A549 (cell line): ENCODE measurements at regions not wholly inside any gene's neighbourhood (a gene's known extent, or its start where the extent isn't known, plus 50 kb on each side); places are given as distances from the start of the nearest gene placed in this dataset.
"Not testable (repeated sequence)": the region's sequence is repeated elsewhere in the genome, so short reads cannot be mapped to it uniquely, and the experiment has no call there.

Source experiments
- ATAC-seq, 2 experiments: fragments of 200-7000 bp in 1 of 2; fragments of >200 bp in 1 of 2; cut with Nextera tagmentation in 1 of 2; cut with Tn5 transposase in 1 of 2; 3 replicates each; pipeline versions ENCODE4 v1.8.0 to v1.9.1; 2018 to 2020; ENCODE audit warnings: mild to moderate bottlenecking in 1 of 2, moderate library complexity in 1 of 2
- CTCF ChIA-PET: fragments of 300-600 bp; sonication (Branson Sonifier 250); formaldehyde crosslinking; extraction: SDS; loops from one replicate; lab custom pipeline; 2021; ENCODE audit warnings: antibody characterized with exemption, inconsistent platforms; lab: Yijun Ruan, JAX
- POLR2A ChIA-PET: fragments of 350-600 bp; formaldehyde crosslinking; extraction: SDS; loops from one replicate; lab custom pipeline; 2021; ENCODE audit warnings: antibody characterized with exemption, inconsistent platforms; lab: Yijun Ruan, JAX
- DNase-seq, 2 experiments: peaks; one replicate each; pipeline versions ENCODE4 v3.0.0 to v3.0.0-alpha.2; 2011 to 2016; ENCODE audit warnings: low read depth in 1 of 2, low spot score in 1 of 2
- FAIRE-seq: peaks from 2 replicates; lab custom pipeline; 2011; peaks lifted over from hg19 to GRCh38; lab: Jason Lieb, UNC
- H3K27ac ChIP-seq, 2 experiments: fragments of >200 bp; sonication (Bioruptor Twin); formaldehyde crosslinking; 3 replicates each; pipeline ENCODE4 v1.5.1; 2016 to 2017
- H3K4me1 ChIP-seq: fragments of >200 bp; sonication (Bioruptor Twin); formaldehyde crosslinking; 3 replicates; pipeline ENCODE4 v1.6.1; 2016
- H3K4me2 ChIP-seq: fragments of >200 bp; sonication (Bioruptor Twin); formaldehyde crosslinking; 3 replicates; pipeline ENCODE4 v1.6.1; 2016
- H3K4me3 ChIP-seq: fragments of >200 bp; sonication (Bioruptor Twin); formaldehyde crosslinking; 3 replicates; pipeline ENCODE4 v1.5.1; 2016
- H3K9me3 ChIP-seq: fragments of >200 bp; sonication (Bioruptor Twin); formaldehyde crosslinking; 3 replicates; pipeline ENCODE4 v1.6.1; 2016
- EHF ChIP-seq: fragments of 250-450 bp; sonication (Bioruptor Pico); IDR thresholded peaks from 2 replicates; pipeline ENCODE4 v1.5.0; 2020; ENCODE audit warnings: mild to moderate bottlenecking
- EHMT2 ChIP-seq: fragments of 200-600 bp; sonication (generic); IDR thresholded peaks from 2 replicates; pipeline ENCODE4 v1.6.1; 2016; ENCODE audit warnings: antibody characterized with exemption, low read depth, mild to moderate bottlenecking, moderate library complexity
- EP300 ChIP-seq, 2 experiments: fragments of >200 bp; sonication (Bioruptor Twin); formaldehyde crosslinking; IDR thresholded peaks; 2 replicates in 1 of 2; 3 replicates in 1 of 2; pipeline ENCODE4 v1.6.1; 2016 to 2017
- FOXS1 ChIP-seq: fragments of 250-450 bp; sonication (Bioruptor Pico); IDR thresholded peaks from 2 replicates; pipeline ENCODE4 v1.5.0; 2020; ENCODE audit warnings: mild to moderate bottlenecking, moderate library complexity
- GATA3 ChIP-seq: IDR thresholded peaks from 2 replicates; pipeline ENCODE4 v1.6.1; 2012; ENCODE audit warnings: borderline replicate concordance
- HEYL ChIP-seq: fragments of 250-450 bp; sonication (Bioruptor Pico); IDR thresholded peaks from 2 replicates; pipeline ENCODE4 v1.8.0; 2021; ENCODE audit warnings: mild to moderate bottlenecking, moderate library complexity
- HOXB13 ChIP-seq: fragments of 250-450 bp; sonication (Bioruptor Pico); IDR thresholded peaks from 2 replicates; pipeline ENCODE4 v1.5.0; 2020; ENCODE audit warnings: low read depth, mild to moderate bottlenecking, moderate library complexity
- HOXB5 ChIP-seq: fragments of 250-450 bp; sonication (Bioruptor Pico); IDR thresholded peaks from 2 replicates; pipeline ENCODE4 v1.5.0; 2020; ENCODE audit warnings: mild to moderate bottlenecking, moderate library complexity
- MAZ ChIP-seq: fragments of 150-350 bp; IDR thresholded peaks from 2 replicates; pipeline ENCODE4 v1.6.1; 2014; ENCODE audit warnings: antibody characterized with exemption, low read depth, low read length, borderline replicate concordance
- PHF8 ChIP-seq: fragments of 200-600 bp; sonication (generic); IDR thresholded peaks from 2 replicates; pipeline ENCODE4 v1.6.1; 2016; ENCODE audit warnings: low read depth, mild to moderate bottlenecking, antibody characterized with exemption, moderate library complexity, borderline replicate concordance
- RCOR1 ChIP-seq: fragments of 150-350 bp; IDR thresholded peaks from 2 replicates; pipeline ENCODE4 v1.6.1; 2014; ENCODE audit warnings: antibody characterized with exemption, low read length, low read depth
- RFX5 ChIP-seq: fragments of 450-650 bp; IDR thresholded peaks from 2 replicates; pipeline ENCODE4 v1.7.1; 2014; ENCODE audit warnings: antibody characterized with exemption, mild to moderate bottlenecking, moderate library complexity
- RNF2 ChIP-seq: fragments of 200-600 bp; sonication (generic); IDR thresholded peaks from 2 replicates; pipeline ENCODE4 v1.6.1; 2016; ENCODE audit warnings: low read depth, mild to moderate bottlenecking, antibody characterized with exemption, moderate library complexity, borderline replicate concordance
- SMC3 ChIP-seq: fragments of >200 bp; sonication (Bioruptor Twin); formaldehyde crosslinking; IDR thresholded peaks from 3 replicates; pipeline ENCODE4 v1.6.1; 2018; ENCODE audit warnings: inconsistent platforms
- SREBF2 ChIP-seq: fragments of 450-650 bp; IDR thresholded peaks from 2 replicates; pipeline ENCODE4 v1.6.1; 2014; ENCODE audit warnings: mild to moderate bottlenecking, moderate library complexity
- TP53 ChIP-seq: fragments of 250-450 bp; sonication (Bioruptor Pico); IDR thresholded peaks from 2 replicates; pipeline ENCODE4 v1.5.0; 2021; ENCODE audit warnings: mild to moderate bottlenecking, moderate library complexity
- WGBS: methylation state at CpG from one replicate; pipeline ENCODE4 v1.1.6; 2017; ENCODE audit errors: missing lambda C conversion rate; 5-methylcytosine and 5-hydroxymethylcytosine counted together
- TF ChIP-seq, protein P1 (sequence below): fragments of 250-450 bp; sonication (Bioruptor Pico); IDR thresholded peaks from 2 replicates; pipeline ENCODE4 v1.5.0; 2021; ENCODE audit warnings: mild to moderate bottlenecking, moderate library complexity, borderline replicate concordance
- TF ChIP-seq, protein P2 (sequence below): IDR thresholded peaks from 2 replicates; pipeline ENCODE4 v1.6.1; 2012
- TF ChIP-seq, protein P3 (sequence below): fragments of >200 bp; sonication (Bioruptor Twin); formaldehyde crosslinking; IDR thresholded peaks from 3 replicates; pipeline ENCODE4 v1.6.1; 2016
- TF ChIP-seq, protein P4 (sequence below): IDR thresholded peaks from 2 replicates; pipeline ENCODE4 v1.6.1; 2012
- TF ChIP-seq, protein P5 (sequence below): fragments of 200-600 bp; sonication (generic); IDR thresholded peaks from 2 replicates; pipeline ENCODE4 v1.6.1; 2016; ENCODE audit warnings: antibody characterized with exemption, mild to moderate bottlenecking, moderate library complexity

DNA sequence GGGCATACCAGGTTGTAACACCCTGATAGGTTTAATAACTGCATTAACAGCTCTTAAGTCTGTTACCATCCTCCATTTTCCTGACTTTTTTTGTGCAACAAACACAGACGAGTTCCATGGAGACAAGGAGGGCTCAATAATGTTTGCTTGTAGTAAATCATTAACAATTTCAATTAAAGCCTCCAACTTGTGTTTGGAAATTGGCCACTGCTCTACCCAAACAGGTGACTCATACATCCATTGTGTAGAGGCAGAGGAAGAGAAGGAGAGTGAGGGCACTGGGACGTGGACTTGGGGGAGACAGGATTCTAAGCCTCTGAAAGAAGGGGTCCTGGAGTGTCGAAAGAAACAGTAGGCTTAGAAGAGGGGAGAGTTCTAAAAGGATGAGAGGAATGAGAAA is 213.6 kb upstream of the KCNN2 start (continued):
- TF ChIP-seq, protein P1, sequence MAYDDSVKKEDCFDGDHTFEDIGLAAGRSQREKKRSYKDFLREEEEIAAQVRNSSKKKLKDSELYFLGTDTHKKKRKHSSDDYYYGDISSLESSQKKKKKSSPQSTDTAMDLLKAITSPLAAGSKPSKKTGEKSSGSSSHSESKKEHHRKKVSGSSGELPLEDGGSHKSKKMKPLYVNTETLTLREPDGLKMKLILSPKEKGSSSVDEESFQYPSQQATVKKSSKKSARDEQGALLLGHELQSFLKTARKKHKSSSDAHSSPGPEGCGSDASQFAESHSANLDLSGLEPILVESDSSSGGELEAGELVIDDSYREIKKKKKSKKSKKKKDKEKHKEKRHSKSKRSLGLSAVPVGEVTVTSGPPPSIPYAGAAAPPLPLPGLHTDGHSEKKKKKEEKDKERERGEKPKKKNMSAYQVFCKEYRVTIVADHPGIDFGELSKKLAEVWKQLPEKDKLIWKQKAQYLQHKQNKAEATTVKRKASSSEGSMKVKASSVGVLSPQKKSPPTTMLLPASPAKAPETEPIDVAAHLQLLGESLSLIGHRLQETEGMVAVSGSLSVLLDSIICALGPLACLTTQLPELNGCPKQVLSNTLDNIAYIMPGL (CRISPR knock-in tag): no peak
- no peak for TF ChIP-seq EHMT2
- TF ChIP-seq, all 56 proteins: peak for 0

DNA sequence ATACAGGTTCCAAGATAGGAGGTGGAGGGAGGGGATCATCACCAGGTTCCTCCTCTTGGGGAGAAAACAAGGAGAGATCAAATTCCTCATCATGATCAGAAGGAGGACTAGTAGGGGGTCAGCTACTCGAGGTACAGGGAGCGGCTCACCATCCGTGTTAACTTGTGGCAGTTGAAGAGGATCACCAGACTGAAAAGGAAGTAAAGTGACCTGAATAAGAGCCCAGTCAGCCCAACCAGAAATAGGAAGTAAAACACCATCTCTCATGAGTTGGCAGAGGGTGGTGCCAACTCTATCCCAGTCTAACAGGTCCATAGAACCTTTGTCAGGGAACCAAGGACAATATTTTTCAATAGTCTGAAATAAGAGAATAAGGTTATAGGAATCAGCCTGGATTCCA is 213.1 kb upstream of the KCNN2 start:
- POLR2A ChIA-PET, H3K9me3 ChIP-seq, FAIRE-seq, H3K27ac ChIP-seq, DNase-seq, CTCF ChIA-PET, H3K4me2 ChIP-seq, H3K4me3 ChIP-seq, ATAC-seq, H3K4me1 ChIP-seq: not testable (repeated sequence)
- WGBS: 17% methylated on average over 3 of the region's 3 CpGs

DNA sequence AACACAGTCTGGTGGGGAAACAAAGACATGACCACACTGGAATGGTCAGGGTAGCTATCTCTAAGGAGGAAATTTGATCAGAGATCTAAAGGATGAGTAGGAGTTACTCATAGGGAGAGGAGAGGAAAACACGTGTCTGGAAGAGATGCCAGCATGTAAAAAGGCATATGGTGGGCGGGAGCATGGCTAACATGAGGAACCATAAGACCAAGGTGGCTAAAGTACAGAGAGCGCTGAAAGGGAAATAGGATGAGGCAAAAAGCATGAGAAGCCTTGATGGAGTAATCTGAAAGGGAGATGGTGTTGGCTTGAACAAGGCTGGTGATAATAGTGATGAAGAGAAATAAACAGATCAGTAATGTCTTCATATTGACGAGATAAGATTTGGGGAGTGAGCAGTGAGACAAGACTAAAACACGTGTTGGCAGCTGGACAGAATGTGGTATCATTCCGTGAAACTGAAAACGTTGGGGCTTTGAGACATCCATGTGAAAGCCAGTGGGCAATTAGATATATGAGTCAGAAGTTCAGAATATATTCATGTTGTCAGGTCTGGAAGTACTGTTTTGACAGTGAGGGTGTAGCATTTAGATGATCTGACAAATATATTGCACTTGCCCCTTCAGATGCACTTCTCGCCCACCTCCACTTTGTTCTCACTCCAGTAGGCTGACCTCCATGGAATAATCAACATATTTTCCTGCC is 209.1 kb upstream of the KCNN2 start:
- TF ChIP-seq HOXB13 (CRISPR knock-in tag) (no peak), SMC3 (no peak), TP53 (CRISPR knock-in tag) (no peak), RCOR1 (no peak), RFX5 (no peak), FOXS1 (CRISPR knock-in tag) (no peak), EHF (no peak), HOXB5 (CRISPR knock-in tag) (no peak), EP300 (IDR thresholded peaks at IDR 0.05) (no peak), RNF2 (no peak)
- TF ChIP-seq, protein P2, sequence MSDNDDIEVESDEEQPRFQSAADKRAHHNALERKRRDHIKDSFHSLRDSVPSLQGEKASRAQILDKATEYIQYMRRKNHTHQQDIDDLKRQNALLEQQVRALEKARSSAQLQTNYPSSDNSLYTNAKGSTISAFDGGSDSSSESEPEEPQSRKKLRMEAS: no peak

DNA sequence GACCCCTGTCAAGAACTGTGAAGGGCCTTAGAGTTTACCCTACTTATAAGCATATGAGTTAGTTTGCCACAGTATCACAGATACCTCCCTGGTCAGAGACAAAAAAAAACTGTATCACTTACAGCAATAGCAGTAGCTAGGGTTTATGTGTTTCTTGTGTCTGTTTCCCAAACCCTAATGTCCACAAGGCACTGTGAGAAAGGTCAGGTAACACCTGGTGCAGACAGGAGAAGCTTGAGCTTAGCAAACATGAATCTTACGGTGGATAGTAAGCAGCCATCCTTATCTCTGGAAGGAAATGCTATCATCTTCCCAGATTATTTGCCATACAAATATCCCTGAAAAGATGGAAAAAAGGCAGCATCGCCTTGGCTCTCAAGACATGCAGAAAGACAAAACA is 208.5 kb upstream of the KCNN2 start:
- Histone ChIP-seq H3K4me3 (no peak overlapping the region), H3K27ac (no peak overlapping the region), H3K4me1 (no peaks in the 10 kb centered on the region), H3K4me2 (no peak overlapping the region), H3K9me3 (no peaks in the 10 kb centered on the region; the same call in 2 of the 3 replicates)
- POLR2A ChIA-PET: no interaction called here
- no peak for DNase-seq
- FAIRE-seq: no peak
- WGBS: 18% methylated on average over 2 of the region's 2 CpGs
- CTCF ChIA-PET: no interaction called here
- ATAC-seq: no peak
- TF ChIP-seq, protein P1 (CRISPR knock-in tag): no peak
- TF ChIP-seq, protein P3, sequence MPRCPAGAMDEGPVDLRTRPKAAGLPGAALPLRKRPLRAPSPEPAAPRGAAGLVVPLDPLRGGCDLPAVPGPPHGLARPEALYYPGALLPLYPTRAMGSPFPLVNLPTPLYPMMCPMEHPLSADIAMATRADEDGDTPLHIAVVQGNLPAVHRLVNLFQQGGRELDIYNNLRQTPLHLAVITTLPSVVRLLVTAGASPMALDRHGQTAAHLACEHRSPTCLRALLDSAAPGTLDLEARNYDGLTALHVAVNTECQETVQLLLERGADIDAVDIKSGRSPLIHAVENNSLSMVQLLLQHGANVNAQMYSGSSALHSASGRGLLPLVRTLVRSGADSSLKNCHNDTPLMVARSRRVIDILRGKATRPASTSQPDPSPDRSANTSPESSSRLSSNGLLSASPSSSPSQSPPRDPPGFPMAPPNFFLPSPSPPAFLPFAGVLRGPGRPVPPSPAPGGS: no peak
- TF ChIP-seq GATA3 (no peak), EHMT2 (no peak), HEYL (no peak), MAZ (no peak), SMC3 (no peak), PHF8 (no peak), SREBF2 (no peak)
- TF ChIP-seq, protein P4, sequence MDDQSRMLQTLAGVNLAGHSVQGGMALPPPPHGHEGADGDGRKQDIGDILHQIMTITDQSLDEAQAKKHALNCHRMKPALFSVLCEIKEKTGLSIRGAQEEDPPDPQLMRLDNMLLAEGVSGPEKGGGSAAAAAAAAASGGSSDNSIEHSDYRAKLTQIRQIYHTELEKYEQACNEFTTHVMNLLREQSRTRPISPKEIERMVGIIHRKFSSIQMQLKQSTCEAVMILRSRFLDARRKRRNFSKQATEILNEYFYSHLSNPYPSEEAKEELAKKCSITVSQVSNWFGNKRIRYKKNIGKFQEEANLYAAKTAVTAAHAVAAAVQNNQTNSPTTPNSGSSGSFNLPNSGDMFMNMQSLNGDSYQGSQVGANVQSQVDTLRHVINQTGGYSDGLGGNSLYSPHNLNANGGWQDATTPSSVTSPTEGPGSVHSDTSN: no peak
- TF ChIP-seq, protein P5, sequence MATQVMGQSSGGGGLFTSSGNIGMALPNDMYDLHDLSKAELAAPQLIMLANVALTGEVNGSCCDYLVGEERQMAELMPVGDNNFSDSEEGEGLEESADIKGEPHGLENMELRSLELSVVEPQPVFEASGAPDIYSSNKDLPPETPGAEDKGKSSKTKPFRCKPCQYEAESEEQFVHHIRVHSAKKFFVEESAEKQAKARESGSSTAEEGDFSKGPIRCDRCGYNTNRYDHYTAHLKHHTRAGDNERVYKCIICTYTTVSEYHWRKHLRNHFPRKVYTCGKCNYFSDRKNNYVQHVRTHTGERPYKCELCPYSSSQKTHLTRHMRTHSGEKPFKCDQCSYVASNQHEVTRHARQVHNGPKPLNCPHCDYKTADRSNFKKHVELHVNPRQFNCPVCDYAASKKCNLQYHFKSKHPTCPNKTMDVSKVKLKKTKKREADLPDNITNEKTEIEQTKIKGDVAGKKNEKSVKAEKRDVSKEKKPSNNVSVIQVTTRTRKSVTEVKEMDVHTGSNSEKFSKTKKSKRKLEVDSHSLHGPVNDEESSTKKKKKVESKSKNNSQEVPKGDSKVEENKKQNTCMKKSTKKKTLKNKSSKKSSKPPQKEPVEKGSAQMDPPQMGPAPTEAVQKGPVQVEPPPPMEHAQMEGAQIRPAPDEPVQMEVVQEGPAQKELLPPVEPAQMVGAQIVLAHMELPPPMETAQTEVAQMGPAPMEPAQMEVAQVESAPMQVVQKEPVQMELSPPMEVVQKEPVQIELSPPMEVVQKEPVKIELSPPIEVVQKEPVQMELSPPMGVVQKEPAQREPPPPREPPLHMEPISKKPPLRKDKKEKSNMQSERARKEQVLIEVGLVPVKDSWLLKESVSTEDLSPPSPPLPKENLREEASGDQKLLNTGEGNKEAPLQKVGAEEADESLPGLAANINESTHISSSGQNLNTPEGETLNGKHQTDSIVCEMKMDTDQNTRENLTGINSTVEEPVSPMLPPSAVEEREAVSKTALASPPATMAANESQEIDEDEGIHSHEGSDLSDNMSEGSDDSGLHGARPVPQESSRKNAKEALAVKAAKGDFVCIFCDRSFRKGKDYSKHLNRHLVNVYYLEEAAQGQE: no peak

More for the DNA sequence above, 209.1 kb upstream of the KCNN2 start:
- WGBS: 10% methylated on average over 8 of the region's 8 CpGs
- H3K4me3 ChIP-seq: no peak overlapping the region
- H3K27ac ChIP-seq: no peak overlapping the region
- H3K4me1 ChIP-seq: no peaks in the 10 kb centered on the region
- ATAC-seq (no peak), FAIRE-seq (no peak), DNase-seq (no peak)
- no peak overlapping the region for H3K4me2 ChIP-seq
- CTCF ChIA-PET: no interaction called here
- POLR2A ChIA-PET: no interaction called here
- H3K9me3 ChIP-seq: no peaks in the 10 kb centered on the region; the same call in 2 of the 3 replicates
